ENCODE measurements at regions not wholly inside any gene's neighbourhood (a gene's known extent, or its start where the extent isn't known, plus 50 kb on each side); places are given as distances from the start of the nearest gene placed in this dataset.
A peak's percentile ranks its signal among the peaks of the same experiment; 100 is the strongest.

GRCh38 chr5:56468277-56468676 lies 235.1 kb upstream of the ANKRD55 start:
- no peaks in the 10 kb centered on the region for H3K27me3 ChIP-seq
- H3K4me1 ChIP-seq = peaks cover 0 to 17% of the 10 kb centered on the region in 2 donors
- H3K9me3 ChIP-seq = no peaks in the 10 kb centered on the region
- TF ChIP-seq CTCF (IDR thresholded peaks at IDR 0.05) = no peak
- H3K36me3 ChIP-seq = no peaks in the 10 kb centered on the region
- no peak for DNase-seq (ENCODE audit: low spot score)
- H3K4me3 ChIP-seq = no peak overlapping the region
- H3K27ac ChIP-seq = no peak overlapping the region

GRCh38 chr5:56467176-56467717 lies 234.1 kb upstream of the ANKRD55 start:
- Histone ChIP-seq H3K4me1 (peaks cover 0 to 17% of the 10 kb centered on the region in 2 donors), H3K36me3 (no peaks in the 10 kb centered on the region), H3K9me3 (no peaks in the 10 kb centered on the region), H3K27ac (no peak overlapping the region), H3K27me3 (no peaks in the 10 kb centered on the region), H3K4me3 (no peak overlapping the region)
- no peak for DNase-seq (ENCODE audit: low spot score)
- TF ChIP-seq CTCF (IDR thresholded peaks at IDR 0.05) = no peak

GRCh38 chr5:56466136-56466816 lies 233.1 kb upstream of the ANKRD55 start:
- no peak for DNase-seq (ENCODE audit: low spot score)
- no peak for TF ChIP-seq CTCF (IDR thresholded peaks at IDR 0.05)
- Histone ChIP-seq H3K27ac (no peak overlapping the region), H3K9me3 (no peaks in the 10 kb centered on the region), H3K27me3 (no peaks in the 10 kb centered on the region), H3K36me3 (no peaks in the 10 kb centered on the region), H3K4me3 (no peak overlapping the region), H3K4me1 (peaks cover 0 to 17% of the 10 kb centered on the region in 2 donors)

GRCh38 chr5:56465769-56466135 lies 232.6 kb upstream of the ANKRD55 start:
- TF ChIP-seq CTCF (IDR thresholded peaks at IDR 0.05) = no peak
- no peak for DNase-seq (ENCODE audit: low spot score)
- Histone ChIP-seq H3K4me1 (peaks cover 0 to 21% of the 10 kb centered on the region in 2 donors), H3K4me3 (no peak overlapping the region), H3K9me3 (no peaks in the 10 kb centered on the region), H3K27ac (peak overlapping the region in 1 of 2 donors; percentile 36), H3K36me3 (no peaks in the 10 kb centered on the region), H3K27me3 (no peaks in the 10 kb centered on the region)

- DNase-seq (ENCODE audit: low spot score) = no peak
- peaks cover 0 to 27% of the 10 kb centered on the region in 2 donors for H3K4me1 ChIP-seq
- no peaks in the 10 kb centered on the region for H3K36me3 ChIP-seq
- H3K4me3 ChIP-seq = no peak overlapping the region
- peak overlapping the region in 1 of 2 donors; percentile 36 for H3K27ac ChIP-seq
- TF ChIP-seq CTCF (IDR thresholded peaks at IDR 0.05) = no peak
- H3K9me3 ChIP-seq = no peaks in the 10 kb centered on the region
- H3K27me3 ChIP-seq = no peaks in the 10 kb centered on the region
Measured at GRCh38 chr5:56464935-56465768, 232.0 kb upstream of the ANKRD55 start.

Measured in right atrium auricular region (tissue), 2 donors.